Smooth muscle cell (in vitro differentiated cells): ENCODE measurements at regions not wholly inside any gene's neighbourhood (a gene's known extent, or its start where the extent isn't known, plus 50 kb on each side); places are given as distances from the start of the nearest gene placed in this dataset.
A peak's percentile ranks its signal among the peaks of the same experiment; 100 is the strongest.
"Not testable (repeated sequence)": the region's sequence is repeated elsewhere in the genome, so short reads cannot be mapped to it uniquely, and the experiment has no call there.

ENCODE experiments used
- DNase-seq: peaks from one replicate; lab custom pipeline; 2025; ENCODE audit not compliant: unreplicated experiment; lab: John Stamatoyannopoulos, UW
- H2AFZ ChIP-seq: fragments of 200-600 bp; sonication (generic); 2 replicates; pipeline ENCODE4 v1.6.0; 2016; ENCODE audit warnings: antibody characterized with exemption, low read depth, mild to moderate bottlenecking
- H3F3A ChIP-seq: fragments of 200-600 bp; sonication (generic); 2 replicates; pipeline ENCODE4 v1.6.0; 2017; ENCODE audit warnings: antibody characterized with exemption, low read depth
- H3K27ac ChIP-seq: fragments of 200-600 bp; sonication (generic); 2 replicates; pipeline ENCODE4 v1.5.1; 2016; ENCODE audit warnings: low read depth, mild to moderate bottlenecking
- H3K27me3 ChIP-seq: fragments of 200-600 bp; sonication (generic); 2 replicates; pipeline ENCODE4 v1.6.1; 2016; ENCODE audit warnings: low read depth, mild to moderate bottlenecking
- H3K36me3 ChIP-seq: fragments of 200-600 bp; sonication (generic); 2 replicates; pipeline ENCODE4 v1.5.1; 2016; ENCODE audit warnings: low read depth
- H3K4me1 ChIP-seq: fragments of 200-600 bp; sonication (generic); 2 replicates; pipeline ENCODE4 v1.5.1; 2016; ENCODE audit warnings: low read depth
- H3K4me2 ChIP-seq: fragments of 200-600 bp; sonication (generic); 2 replicates; pipeline ENCODE4 v1.6.0; 2016; ENCODE audit warnings: mild to moderate bottlenecking
- H3K4me3 ChIP-seq: fragments of 200-600 bp; sonication (generic); 2 replicates; pipeline ENCODE4 v1.5.1; 2016; ENCODE audit warnings: mild to moderate bottlenecking
- H3K79me2 ChIP-seq: fragments of 200-600 bp; sonication (generic); 2 replicates; pipeline ENCODE4 v1.6.0; 2016; ENCODE audit warnings: low read depth, mild to moderate bottlenecking
- H3K9ac ChIP-seq: fragments of 200-600 bp; sonication (generic); 2 replicates; pipeline ENCODE4 v1.6.0; 2016; ENCODE audit warnings: low read depth
- H3K9me3 ChIP-seq: fragments of 200-600 bp; sonication (generic); replicated peaks from 2 replicates; pipeline ENCODE4 v1.5.1; 2016; ENCODE audit warnings: low read depth
- H4K20me1 ChIP-seq: fragments of 200-600 bp; sonication (generic); 2 replicates; pipeline ENCODE4 v1.6.0; 2016; ENCODE audit warnings: low read depth
- WGBS: methylation state at CpG from one replicate; pipeline ENCODE4 v1.1.7; 2016; ENCODE audit warnings: low lambda C conversion rate; 5-methylcytosine and 5-hydroxymethylcytosine counted together
- TF ChIP-seq, protein P1 (sequence below): fragments of 200-600 bp; sonication (generic); IDR thresholded peaks from 2 replicates; pipeline ENCODE4 v1.5.1; 2017; ENCODE audit warnings: borderline replicate concordance, mild to moderate bottlenecking, antibody characterized with exemption; ENCODE audit not compliant: insufficient read depth, poor library complexity, severe bottlenecking

DNA sequence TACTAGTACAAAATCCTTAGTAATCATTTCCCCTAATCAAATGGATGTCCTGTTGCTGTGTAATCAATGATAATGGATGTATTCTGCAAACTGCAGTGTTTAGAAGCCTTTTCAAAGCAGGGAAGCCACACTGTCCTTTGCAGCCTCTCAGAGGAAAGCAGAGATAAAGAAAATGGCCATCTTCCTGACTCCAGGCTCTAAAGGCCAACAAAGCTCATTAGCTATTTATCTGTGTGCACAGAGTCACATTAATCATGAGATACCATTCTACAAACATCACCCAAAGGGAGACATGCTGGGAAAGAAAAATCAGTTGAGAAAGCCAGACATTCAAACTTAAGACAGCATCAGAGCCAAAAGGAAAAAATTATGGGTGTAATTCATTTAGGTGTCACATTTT, 165.0 kb downstream of the RAD51AP2 start:
- Histone ChIP-seq H3K36me3 (no peaks in the 10 kb centered on the region), H3F3A (no peaks in the 10 kb centered on the region), H3K79me2 (no peaks in the 10 kb centered on the region), H3K9ac (no peak overlapping the region), H3K4me2 (peak overlapping the region; percentile 56), H4K20me1 (no peaks in the 10 kb centered on the region), H2AFZ (peak overlapping the region; percentile 69), H3K4me3 (no peak overlapping the region), H3K27me3 (no peaks in the 10 kb centered on the region), H3K9me3 (no peaks in the 10 kb centered on the region), H3K27ac (peak overlapping the region; percentile 77), H3K4me1 (peaks cover 22% of the 10 kb centered on the region)
- TF ChIP-seq, protein P1, sequence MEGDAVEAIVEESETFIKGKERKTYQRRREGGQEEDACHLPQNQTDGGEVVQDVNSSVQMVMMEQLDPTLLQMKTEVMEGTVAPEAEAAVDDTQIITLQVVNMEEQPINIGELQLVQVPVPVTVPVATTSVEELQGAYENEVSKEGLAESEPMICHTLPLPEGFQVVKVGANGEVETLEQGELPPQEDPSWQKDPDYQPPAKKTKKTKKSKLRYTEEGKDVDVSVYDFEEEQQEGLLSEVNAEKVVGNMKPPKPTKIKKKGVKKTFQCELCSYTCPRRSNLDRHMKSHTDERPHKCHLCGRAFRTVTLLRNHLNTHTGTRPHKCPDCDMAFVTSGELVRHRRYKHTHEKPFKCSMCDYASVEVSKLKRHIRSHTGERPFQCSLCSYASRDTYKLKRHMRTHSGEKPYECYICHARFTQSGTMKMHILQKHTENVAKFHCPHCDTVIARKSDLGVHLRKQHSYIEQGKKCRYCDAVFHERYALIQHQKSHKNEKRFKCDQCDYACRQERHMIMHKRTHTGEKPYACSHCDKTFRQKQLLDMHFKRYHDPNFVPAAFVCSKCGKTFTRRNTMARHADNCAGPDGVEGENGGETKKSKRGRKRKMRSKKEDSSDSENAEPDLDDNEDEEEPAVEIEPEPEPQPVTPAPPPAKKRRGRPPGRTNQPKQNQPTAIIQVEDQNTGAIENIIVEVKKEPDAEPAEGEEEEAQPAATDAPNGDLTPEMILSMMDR = no peak
- no peak for DNase-seq

GRCh38 chr2:17342692-17343091, 175.5 kb downstream of the RAD51AP2 start:
- not testable (repeated sequence) for H3K4me2 ChIP-seq, H3K4me3 ChIP-seq, H3K27me3 ChIP-seq, H3K36me3 ChIP-seq, H3K4me1 ChIP-seq, H2AFZ ChIP-seq, H4K20me1 ChIP-seq, DNase-seq, H3F3A ChIP-seq, H3K9ac ChIP-seq, H3K27ac ChIP-seq, H3K79me2 ChIP-seq, H3K9me3 ChIP-seq
- WGBS = 67% methylated on average over 4 of the region's 4 CpGs

GRCh38 chr2:17337507-17337906, 180.7 kb downstream of the RAD51AP2 start:
- no peak overlapping the region for H3K9ac ChIP-seq
- no peaks in the 10 kb centered on the region for H3K27me3 ChIP-seq
- no peaks in the 10 kb centered on the region for H4K20me1 ChIP-seq
- H3K4me1 ChIP-seq = no peaks in the 10 kb centered on the region
- H3K27ac ChIP-seq = no peak overlapping the region
- no peak overlapping the region for H2AFZ ChIP-seq
- H3K9me3 ChIP-seq = no peaks in the 10 kb centered on the region
- H3K4me2 ChIP-seq = no peak overlapping the region
- WGBS = 91% methylated on average over 3 of the region's 3 CpGs
- H3K4me3 ChIP-seq = no peak overlapping the region
- TF ChIP-seq, protein P1 = no peak
- no peaks in the 10 kb centered on the region for H3K79me2 ChIP-seq
- no peaks in the 10 kb centered on the region for H3F3A ChIP-seq
- no peaks in the 10 kb centered on the region for H3K36me3 ChIP-seq
- DNase-seq = no peak

- Histone ChIP-seq H3F3A (no peaks in the 10 kb centered on the region), H2AFZ (no peak overlapping the region), H3K27ac (no peak overlapping the region), H4K20me1 (no peaks in the 10 kb centered on the region), H3K36me3 (no peaks in the 10 kb centered on the region), H3K9me3 (no peaks in the 10 kb centered on the region), H3K79me2 (no peaks in the 10 kb centered on the region), H3K4me2 (no peak overlapping the region), H3K4me1 (no peaks in the 10 kb centered on the region), H3K4me3 (no peak overlapping the region), H3K9ac (no peak overlapping the region), H3K27me3 (no peaks in the 10 kb centered on the region)
- TF ChIP-seq, protein P1 = no peak
- WGBS = 92% methylated on average over 2 of the region's 2 CpGs
- no peak for DNase-seq
Observed at GRCh38 chr2:17336458-17336857, 181.8 kb downstream of the RAD51AP2 start.
